Mesothelial cell of epicardium (in vitro differentiated cells): ENCODE measurements at regions not wholly inside any gene's neighbourhood (a gene's known extent, or its start where the extent isn't known, plus 50 kb on each side); places are given as distances from the start of the nearest gene placed in this dataset.

Source experiments
- DNase-seq, 2 experiments: peaks; one replicate each; pipeline ENCODE4 v3.0.0; 2021; ENCODE audit warnings: low spot score in 2 of 2; ENCODE audit not compliant: unreplicated experiment in 2 of 2
- H3K27ac Mint-ChIP-seq: 2 replicates; pipeline ENCODE4 v1.8.0; 2021; ENCODE audit warnings: mixed read lengths
- H3K27me3 Mint-ChIP-seq: 2 replicates; pipeline ENCODE4 v1.8.0; 2021; ENCODE audit warnings: low read depth, mixed read lengths
- H3K36me3 Mint-ChIP-seq: 2 replicates; pipeline ENCODE4 v1.8.0; 2021; ENCODE audit warnings: mixed read lengths
- H3K4me1 Mint-ChIP-seq: 2 replicates; pipeline ENCODE4 v1.8.0; 2021; ENCODE audit warnings: mixed read lengths
- H3K4me3 Mint-ChIP-seq: 2 replicates; pipeline ENCODE4 v1.8.0; 2021; ENCODE audit warnings: mild to moderate bottlenecking, moderate library complexity, mixed read lengths
- H3K9me3 Mint-ChIP-seq: 2 replicates; pipeline ENCODE4 v1.8.0; 2021; ENCODE audit warnings: mixed read lengths
- CTCF ChIP-seq: fragments of 200-600 bp; sonication (generic); IDR thresholded peaks from one replicate; pipeline ENCODE4 v1.5.0; 2021; ENCODE audit warnings: antibody characterized with exemption; ENCODE audit not compliant: unreplicated experiment

GRCh38 chrX:6930307-6930849, 217.1 kb upstream of the STS start:
- Mint-ChIP-seq H3K36me3 (no peaks in the 10 kb centered on the region), H3K9me3 (peaks cover 4% of the 10 kb centered on the region), H3K4me1 (peaks cover 9% of the 10 kb centered on the region), H3K27ac (no peak overlapping the region), H3K27me3 (no peaks in the 10 kb centered on the region), H3K4me3 (no peak overlapping the region)
- no peak for DNase-seq
- TF ChIP-seq CTCF, result no peak

GRCh38 chrX:6924443-6925077, 223.0 kb upstream of the STS start:
- no peaks in the 10 kb centered on the region for H3K9me3 Mint-ChIP-seq

GRCh38 chrX:6917666-6918065, 229.8 kb upstream of the STS start:
- no peak for TF ChIP-seq CTCF
- Mint-ChIP-seq H3K4me1 (no peaks in the 10 kb centered on the region), H3K27me3 (no peaks in the 10 kb centered on the region), H3K9me3 (no peaks in the 10 kb centered on the region), H3K27ac (no peak overlapping the region), H3K36me3 (no peaks in the 10 kb centered on the region), H3K4me3 (no peak overlapping the region)
- DNase-seq, result no peak

More at GRCh38 chrX:6924443-6925077, 223.0 kb upstream of the STS start:
- H3K27ac Mint-ChIP-seq, result no peak overlapping the region
- no peaks in the 10 kb centered on the region for H3K36me3 Mint-ChIP-seq
- TF ChIP-seq CTCF, result no peak
- H3K27me3 Mint-ChIP-seq, result no peaks in the 10 kb centered on the region
- no peak for DNase-seq
- no peaks in the 10 kb centered on the region for H3K4me1 Mint-ChIP-seq
- H3K4me3 Mint-ChIP-seq, result no peak overlapping the region

GRCh38 chrX:6910218-6910617, 237.3 kb upstream of the STS start:
- Mint-ChIP-seq H3K4me3 (no peak overlapping the region), H3K4me1 (no peaks in the 10 kb centered on the region), H3K27ac (no peak overlapping the region), H3K27me3 (no peaks in the 10 kb centered on the region), H3K36me3 (no peaks in the 10 kb centered on the region), H3K9me3 (no peaks in the 10 kb centered on the region)
- no peak for TF ChIP-seq CTCF
- DNase-seq, result no peak

GRCh38 chrX:6909396-6909795, 238.1 kb upstream of the STS start:
- Mint-ChIP-seq H3K4me3 (no peak overlapping the region), H3K27me3 (no peaks in the 10 kb centered on the region), H3K4me1 (no peaks in the 10 kb centered on the region), H3K9me3 (no peaks in the 10 kb centered on the region), H3K27ac (no peak overlapping the region), H3K36me3 (no peaks in the 10 kb centered on the region)
- DNase-seq, result no peak
- no peak for TF ChIP-seq CTCF

GRCh38 chrX:6906608-6907007, 240.9 kb upstream of the STS start:
- Mint-ChIP-seq H3K27me3 (no peaks in the 10 kb centered on the region), H3K36me3 (no peaks in the 10 kb centered on the region), H3K4me3 (no peak overlapping the region), H3K27ac (no peak overlapping the region), H3K9me3 (no peaks in the 10 kb centered on the region), H3K4me1 (no peaks in the 10 kb centered on the region)
- TF ChIP-seq CTCF, result no peak
- DNase-seq, result no peak
